Body of pancreas (tissue), 4 donors: ENCODE measurements at regions not wholly inside any gene's neighbourhood (a gene's known extent, or its start where the extent isn't known, plus 50 kb on each side); places are given as distances from the start of the nearest gene placed in this dataset.

Experiments used
- ATAC-seq: fragments of 150-250 bp; one replicate; pipeline ENCODE4 v1.9.1; 2016
- DNase-seq, 4 donors: peaks; one replicate each; pipeline ENCODE4 v3.0.0-alpha.2; 2019
- H3K27ac ChIP-seq, 4 donors: fragments of 200-600 bp; sonication (generic); 1 replicate in 3 of 4; 2 replicates in 1 of 4; pipeline versions ENCODE4 v1.5.1 to v1.6.1; 2016 to 2019; ENCODE audit warnings: mild to moderate bottlenecking in 1 of 4, mixed read lengths in 1 of 4, moderate library complexity in 1 of 4
- H3K27me3 ChIP-seq, 2 donors: fragments of 200-600 bp; sonication (generic); one replicate each; pipeline ENCODE4 v1.6.0; 2016; ENCODE audit warnings: mild to moderate bottlenecking in 1 of 2
- H3K36me3 ChIP-seq, 2 donors: fragments of 200-600 bp; sonication (generic); replicated peaks in 1 of 2; 2 replicates each; pipeline ENCODE4 v1.5.1; 2016; ENCODE audit warnings: low read depth in 2 of 2; ENCODE audit not compliant: insufficient read depth in 1 of 2
- H3K4me1 ChIP-seq: fragments of 200-600 bp; sonication (generic); one replicate; pipeline ENCODE4 v1.6.0; 2016
- H3K4me3 ChIP-seq, 2 donors: fragments of 200-600 bp; sonication (generic); 1 replicate in 1 of 2; 2 replicates in 1 of 2; pipeline ENCODE4 v1.5.1; 2016 to 2019
- H3K9me3 ChIP-seq, 3 donors: fragments of 200-600 bp; sonication (generic); 1 replicate in 2 of 3; 2 replicates in 1 of 3; pipeline ENCODE4 v1.5.1; 2016
- CTCF ChIP-seq, 7 experiments: fragments of 450-650 bp in 4 of 7; fragments of 200-600 bp in 3 of 7; sonication (generic) in 3 of 7; IDR thresholded peaks; one replicate each; pipeline ENCODE4 v1.5.1; 2016 to 2019; ENCODE audit warnings: antibody characterized with exemption in 7 of 7
- POLR2A ChIP-seq, 3 donors: fragments of 450-650 bp; IDR thresholded peaks; one replicate each; pipeline ENCODE4 v1.6.1; 2016; ENCODE audit warnings: antibody characterized with exemption in 3 of 3, mild to moderate bottlenecking in 2 of 3
- WGBS, 2 donors: methylation state at CpG; one replicate each; pipeline ENCODE4 v1.1.5; 2017; 5-methylcytosine and 5-hydroxymethylcytosine counted together
- intact Hi-C: fragments of 100-400 bp; cut with DNase I; formaldehyde crosslinking; loops from one replicate; pipeline ENCODE4 v1.15.1; 2023

- Histone ChIP-seq H3K9me3 (no peaks in the 10 kb centered on the region), H3K27ac (no peak overlapping the region), H3K4me1 (no peaks in the 10 kb centered on the region), H3K36me3 (no peaks in the 10 kb centered on the region), H3K4me3 (no peak overlapping the region), H3K27me3 (no peaks in the 10 kb centered on the region)
- ATAC-seq (no peak), DNase-seq (no peak)
- no peak for TF ChIP-seq CTCF (IDR thresholded peaks at IDR 0.05)
- intact Hi-C loops = no loop called here
Observed at GRCh38 chr6:48397887-48398286, 286.9 kb upstream of the PTCHD4 start.

GRCh38 chr6:48389146-48390043 lies 278.4 kb upstream of the PTCHD4 start:
- H3K9me3 ChIP-seq = no peaks in the 10 kb centered on the region
- ATAC-seq (no peak), DNase-seq (peak in 1 of 4 donors; percentile 12)
- no peak overlapping the region for H3K4me3 ChIP-seq
- intact Hi-C loops = no loop called here
- TF ChIP-seq CTCF (IDR thresholded peaks at IDR 0.05) (no peak), POLR2A (IDR thresholded peaks at IDR 0.05) (no peak)
- no peaks in the 10 kb centered on the region for H3K27me3 ChIP-seq
- H3K4me1 ChIP-seq = no peaks in the 10 kb centered on the region
- WGBS, 2 donors = 64 to 71% methylated on average over 4 of the region's 4 CpGs
- H3K27ac ChIP-seq = no peak overlapping the region
- H3K36me3 ChIP-seq = no peaks in the 10 kb centered on the region

GRCh38 chr6:48388044-48388443 lies 277.0 kb upstream of the PTCHD4 start:
- Histone ChIP-seq H3K4me1 (no peaks in the 10 kb centered on the region), H3K9me3 (no peaks in the 10 kb centered on the region), H3K27ac (no peak overlapping the region), H3K27me3 (no peaks in the 10 kb centered on the region), H3K4me3 (no peak overlapping the region), H3K36me3 (no peaks in the 10 kb centered on the region)
- no peak for ATAC-seq
- TF ChIP-seq POLR2A (IDR thresholded peaks at IDR 0.05) (no peak), CTCF (IDR thresholded peaks at IDR 0.05) (no peak)
- intact Hi-C loops = no loop called here
- WGBS, 2 donors = 36 to 50% methylated on average over 2 of the region's 2 CpGs
- no peak for DNase-seq

GRCh38 chr6:48378884-48379407 lies 267.9 kb upstream of the PTCHD4 start:
- ATAC-seq = no peak

More at GRCh38 chr6:48378884-48379407, 267.9 kb upstream of the PTCHD4 start:
- no peaks in the 10 kb centered on the region for H3K36me3 ChIP-seq
- intact Hi-C loops = no loop called here
- DNase-seq = no peak
- no peaks in the 10 kb centered on the region for H3K9me3 ChIP-seq
- no peak overlapping the region for H3K27ac ChIP-seq
- no peaks in the 10 kb centered on the region for H3K27me3 ChIP-seq
- no peak overlapping the region for H3K4me3 ChIP-seq
- TF ChIP-seq CTCF (IDR thresholded peaks at IDR 0.05) (no peak), POLR2A (IDR thresholded peaks at IDR 0.05) (no peak)
- H3K4me1 ChIP-seq = no peaks in the 10 kb centered on the region
